ENCODE measurements at regions not wholly inside any gene's neighbourhood (a gene's known extent, or its start where the extent isn't known, plus 50 kb on each side); places are given as distances from the start of the nearest gene placed in this dataset.

DNA sequence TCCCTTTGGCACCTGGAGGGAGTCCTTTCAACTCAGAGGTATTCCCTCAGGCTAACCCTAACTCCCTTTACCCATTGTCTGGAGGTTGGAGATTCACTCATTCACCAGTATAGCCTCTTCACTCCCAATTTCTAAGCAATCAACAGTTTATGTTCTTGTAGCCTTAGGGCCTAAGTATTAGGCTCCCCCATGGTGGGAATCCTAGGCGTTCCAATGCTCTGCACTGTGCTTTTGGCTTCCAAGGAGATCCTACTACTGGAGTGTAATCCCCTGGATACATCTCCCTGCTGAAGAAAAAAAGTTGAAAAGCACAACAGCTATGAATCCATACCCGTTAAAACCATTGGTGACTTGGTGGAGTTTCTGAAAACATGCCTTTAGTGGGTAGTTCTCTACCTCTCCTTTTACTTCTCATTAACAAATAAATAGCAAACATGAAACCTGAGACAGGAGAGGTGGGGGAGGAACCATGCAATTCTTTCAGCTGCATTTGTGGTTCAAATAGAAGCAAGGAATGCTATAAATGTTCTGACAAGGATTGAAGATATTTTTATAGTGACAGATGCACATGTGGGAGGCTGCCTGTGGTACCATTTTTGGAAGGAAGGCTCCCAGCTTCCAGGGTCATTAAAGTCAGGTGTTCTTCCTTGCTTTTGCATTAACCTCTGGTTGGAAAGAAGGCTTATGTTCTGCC, 397.1 kb downstream of the DMAC1 start:
- DNase-seq (ENCODE audit: low read depth): peak; percentile 33
- TF ChIP-seq, protein P1, sequence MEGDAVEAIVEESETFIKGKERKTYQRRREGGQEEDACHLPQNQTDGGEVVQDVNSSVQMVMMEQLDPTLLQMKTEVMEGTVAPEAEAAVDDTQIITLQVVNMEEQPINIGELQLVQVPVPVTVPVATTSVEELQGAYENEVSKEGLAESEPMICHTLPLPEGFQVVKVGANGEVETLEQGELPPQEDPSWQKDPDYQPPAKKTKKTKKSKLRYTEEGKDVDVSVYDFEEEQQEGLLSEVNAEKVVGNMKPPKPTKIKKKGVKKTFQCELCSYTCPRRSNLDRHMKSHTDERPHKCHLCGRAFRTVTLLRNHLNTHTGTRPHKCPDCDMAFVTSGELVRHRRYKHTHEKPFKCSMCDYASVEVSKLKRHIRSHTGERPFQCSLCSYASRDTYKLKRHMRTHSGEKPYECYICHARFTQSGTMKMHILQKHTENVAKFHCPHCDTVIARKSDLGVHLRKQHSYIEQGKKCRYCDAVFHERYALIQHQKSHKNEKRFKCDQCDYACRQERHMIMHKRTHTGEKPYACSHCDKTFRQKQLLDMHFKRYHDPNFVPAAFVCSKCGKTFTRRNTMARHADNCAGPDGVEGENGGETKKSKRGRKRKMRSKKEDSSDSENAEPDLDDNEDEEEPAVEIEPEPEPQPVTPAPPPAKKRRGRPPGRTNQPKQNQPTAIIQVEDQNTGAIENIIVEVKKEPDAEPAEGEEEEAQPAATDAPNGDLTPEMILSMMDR (IDR thresholded peaks at IDR 0.05; ENCODE audit: insufficient read depth, low read depth, low read length): no peak
- no peak overlapping the region for H3K4me3 ChIP-seq (ENCODE audit: low read depth, low read length)

DNA sequence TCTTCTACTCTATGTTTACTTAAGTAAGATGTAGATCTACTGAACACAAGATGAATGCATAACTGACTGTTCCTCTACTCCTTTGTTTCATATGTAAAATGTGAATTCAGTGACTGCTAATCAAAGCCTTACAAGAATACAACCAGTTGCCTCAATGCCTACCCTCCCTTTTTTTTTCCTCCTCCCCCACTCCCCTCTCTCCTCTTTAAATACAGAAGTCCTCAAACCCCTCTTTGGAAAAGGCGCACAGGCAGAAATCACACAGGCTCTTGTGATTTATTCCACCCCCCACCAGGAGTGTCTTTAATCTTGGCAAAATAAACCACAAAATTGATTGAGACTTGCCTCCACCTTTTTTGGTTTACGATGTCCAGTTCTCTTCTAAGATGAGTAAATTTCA, 398.5 kb downstream of the DMAC1 start:
- H3K4me3 ChIP-seq (ENCODE audit: low read depth, low read length): no peak overlapping the region
- TF ChIP-seq, protein P1 (IDR thresholded peaks at IDR 0.05; ENCODE audit: insufficient read depth, low read depth, low read length): no peak
- DNase-seq (ENCODE audit: low read depth): no peak

DNA sequence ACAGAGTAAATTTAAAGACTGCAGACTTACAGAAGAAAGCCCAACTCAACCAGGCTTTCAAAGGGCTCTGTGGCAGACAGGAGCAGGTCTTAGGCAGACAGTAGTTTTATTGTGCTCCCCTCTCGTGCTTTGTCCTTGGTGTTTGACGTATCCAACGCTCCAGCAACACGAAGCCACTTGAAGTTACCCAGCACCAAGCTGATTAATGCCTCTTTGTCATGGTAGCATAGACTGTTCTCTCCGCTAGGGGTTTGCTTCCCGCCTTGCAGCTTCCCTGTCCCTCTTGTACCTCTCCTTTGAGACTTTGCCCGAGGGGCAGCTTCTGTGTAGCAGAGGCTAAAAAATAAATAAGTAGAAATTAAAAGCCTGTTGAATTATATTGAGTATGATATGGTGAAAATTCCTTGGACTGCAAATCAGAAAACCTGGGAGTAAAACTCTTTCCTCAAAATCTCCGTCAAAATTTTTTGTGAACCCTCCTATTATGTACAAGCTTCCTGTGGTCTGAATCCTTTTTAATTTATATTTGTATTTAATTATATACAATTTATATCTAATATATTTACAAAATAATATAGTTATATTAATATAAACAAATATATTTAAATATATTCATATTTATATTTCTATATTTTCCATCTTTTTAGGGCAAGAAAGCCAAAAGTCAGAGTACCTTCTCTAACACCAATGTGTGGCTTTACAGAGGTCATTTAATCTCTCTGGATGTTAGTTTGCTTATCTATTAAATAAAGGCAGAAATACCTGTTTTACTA, 405.4 kb downstream of the DMAC1 start:
- TF ChIP-seq, protein P1 (IDR thresholded peaks at IDR 0.05; ENCODE audit: insufficient read depth, low read depth, low read length): no peak
- no peak for DNase-seq (ENCODE audit: low read depth)

DNA sequence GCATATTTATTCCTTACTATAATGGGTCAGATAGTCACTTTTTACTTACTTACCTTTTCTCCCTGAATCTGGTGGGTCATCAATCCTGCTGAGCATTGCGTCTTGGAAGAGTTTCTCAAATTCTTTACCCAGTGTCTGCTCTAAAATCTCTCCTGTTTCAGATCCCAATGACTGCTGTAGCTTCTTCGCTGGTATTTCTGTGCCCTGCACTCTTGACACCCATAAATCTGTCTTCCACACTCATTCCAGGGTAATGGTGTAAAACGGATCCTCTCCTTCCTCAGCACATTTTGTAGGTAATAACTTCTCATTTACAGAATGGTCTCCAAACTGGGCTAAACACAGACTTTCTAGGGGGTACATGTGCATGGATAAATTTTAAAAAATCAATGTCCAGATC, 407.4 kb downstream of the DMAC1 start:
- no peak overlapping the region for H3K4me3 ChIP-seq (ENCODE audit: low read depth, low read length)
- no peak for DNase-seq (ENCODE audit: low read depth)
- TF ChIP-seq, protein P1 (IDR thresholded peaks at IDR 0.05; ENCODE audit: insufficient read depth, low read depth, low read length): no peak

More for the DNA sequence above, 405.4 kb downstream of the DMAC1 start:
- H3K4me3 ChIP-seq (ENCODE audit: low read depth, low read length): no peak overlapping the region

DNA sequence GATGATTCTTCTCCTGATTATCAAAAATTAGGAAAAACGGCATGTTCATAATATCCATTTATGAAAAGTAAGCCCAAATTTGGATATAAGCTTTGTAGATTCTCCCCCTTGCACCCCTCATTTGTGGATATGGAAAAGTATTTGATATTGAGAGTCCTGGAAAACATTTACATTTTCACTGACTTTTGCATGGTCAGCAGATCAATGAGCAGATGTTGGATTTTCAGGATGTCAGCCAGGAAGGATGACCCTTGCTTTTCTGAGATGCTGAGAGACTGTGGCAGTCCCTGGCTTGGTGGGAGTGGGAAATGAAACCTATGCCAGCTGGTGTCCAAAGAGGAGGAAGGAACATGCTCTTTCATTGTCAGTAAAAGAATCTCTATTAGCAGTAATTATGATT, 410.8 kb downstream of the DMAC1 start:
- no peak for DNase-seq (ENCODE audit: low read depth)
- TF ChIP-seq, protein P1 (IDR thresholded peaks at IDR 0.05; ENCODE audit: insufficient read depth, low read depth, low read length): no peak
- H3K4me3 ChIP-seq (ENCODE audit: low read depth, low read length): no peak overlapping the region

DNA sequence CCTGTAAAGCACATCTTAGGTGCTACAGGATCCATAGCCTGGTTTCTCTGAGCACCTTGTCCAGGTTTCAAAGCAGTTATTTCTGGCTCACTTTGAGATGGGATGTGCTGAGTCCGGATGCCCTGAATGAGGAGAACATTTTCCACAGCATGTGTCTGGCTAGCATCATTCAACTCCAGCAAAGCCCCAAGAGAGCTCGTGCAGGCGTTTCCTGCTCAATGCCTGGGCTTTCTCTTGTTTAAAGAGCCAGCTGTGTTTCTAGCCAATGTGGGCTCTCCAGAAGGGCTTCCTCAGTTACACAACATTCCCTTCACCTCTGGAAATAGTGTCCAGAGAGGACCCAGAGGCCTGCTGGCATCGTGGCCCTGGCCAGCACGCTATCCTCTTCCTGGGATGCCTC, 411.7 kb downstream of the DMAC1 start:
- no peak overlapping the region for H3K4me3 ChIP-seq (ENCODE audit: low read depth, low read length)
- TF ChIP-seq, protein P1 (IDR thresholded peaks at IDR 0.05; ENCODE audit: insufficient read depth, low read depth, low read length): no peak
- peak; percentile 45 for DNase-seq (ENCODE audit: low read depth)
